T-helper 9 cell (primary cell): ENCODE measurements at regions not wholly inside any gene's neighbourhood (a gene's known extent, or its start where the extent isn't known, plus 50 kb on each side); places are given as distances from the start of the nearest gene placed in this dataset.

Experiments
- DNase-seq: peaks from one replicate; pipeline ENCODE4 v3.0.0-alpha.2; 2020

- DNase-seq = no peak
Observed at GRCh38 chr20:61037498-61037897, 214.6 kb upstream of the CDH4 start.

- no peak for DNase-seq
Observed at GRCh38 chr20:61041481-61041880, 210.6 kb upstream of the CDH4 start.

- DNase-seq = no peak
Observed at GRCh38 chr20:61042506-61043385, 209.3 kb upstream of the CDH4 start.

GRCh38 chr20:61043681-61044080 lies 208.4 kb upstream of the CDH4 start:
- DNase-seq = no peak

DNA sequence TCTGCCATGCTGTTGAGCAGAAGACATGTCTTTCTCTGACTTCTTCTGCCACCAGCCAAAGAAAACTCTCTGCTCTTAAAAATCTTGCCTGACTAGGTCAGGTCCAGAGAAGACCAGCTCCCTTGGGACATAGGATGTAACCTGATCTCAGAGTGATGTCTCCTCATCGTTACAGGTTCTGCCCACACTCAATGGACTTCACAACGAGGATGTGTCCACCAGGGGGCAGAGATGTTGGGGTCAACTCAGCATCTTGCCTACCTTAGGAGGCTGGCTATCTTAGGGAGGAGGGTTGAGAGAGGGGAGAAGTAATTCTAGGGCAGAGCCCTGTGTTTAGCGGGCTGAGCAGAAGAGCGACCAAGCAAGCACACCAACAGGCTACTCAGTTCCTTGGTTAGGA lies 207.6 kb upstream of the CDH4 start:
- no peak for DNase-seq

GRCh38 chr20:61045091-61045490 lies 207.0 kb upstream of the CDH4 start:
- no peak for DNase-seq

DNA sequence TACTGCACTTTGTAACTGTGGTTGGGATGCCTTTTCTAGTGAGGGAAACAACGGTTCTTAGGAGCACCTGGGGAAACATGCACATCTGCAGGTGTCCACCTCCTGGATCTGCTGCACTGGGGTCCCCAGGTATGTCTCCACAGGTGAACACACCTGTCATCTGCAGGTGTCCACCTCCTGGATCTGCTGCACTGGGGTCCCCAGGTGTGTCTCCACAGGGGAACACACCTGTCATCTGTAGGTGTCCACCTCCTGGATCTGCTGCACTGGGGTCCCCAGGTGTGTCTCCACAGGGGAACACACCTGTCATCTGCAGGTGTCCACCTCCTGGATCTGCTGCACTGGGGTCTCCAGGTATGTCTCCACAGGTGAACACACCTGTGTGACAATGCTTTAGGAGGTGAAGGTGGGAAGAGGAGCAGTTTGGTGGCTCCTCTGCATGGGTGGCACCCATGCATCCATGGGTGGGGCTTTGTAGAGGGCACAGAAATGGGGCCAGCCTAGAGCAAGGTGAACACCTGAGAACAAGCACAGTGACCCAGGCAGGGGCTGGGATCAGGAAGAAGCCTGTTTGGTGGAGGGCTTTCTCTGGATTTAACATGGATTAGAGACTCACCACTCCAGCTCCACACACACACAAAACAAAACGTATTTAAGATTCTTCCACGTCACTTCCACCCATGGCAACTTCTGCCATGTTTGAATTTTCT lies 206.0 kb upstream of the CDH4 start:
- DNase-seq = no peak

- DNase-seq = no peak
Observed at GRCh38 chr20:61046721-61047351, 205.2 kb upstream of the CDH4 start.

DNA sequence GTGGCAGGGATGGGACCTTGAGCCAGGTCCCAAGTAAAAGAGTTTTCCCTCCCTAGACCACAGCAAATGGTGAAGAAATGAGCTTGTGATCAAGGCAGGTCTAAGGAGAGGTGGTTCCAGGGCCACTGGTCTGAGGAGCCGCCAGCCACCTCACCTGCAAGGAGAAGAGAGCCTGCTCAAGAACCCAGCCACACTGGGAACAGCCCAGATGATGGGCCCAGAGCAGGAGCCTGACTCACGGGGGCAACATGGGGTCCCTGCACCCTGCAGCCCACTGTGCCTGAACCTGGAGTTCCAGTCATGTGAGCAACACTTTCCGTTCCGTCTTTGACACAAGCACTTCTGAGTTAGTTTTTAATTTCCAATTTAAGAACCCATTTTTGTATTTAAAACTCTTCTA lies 204.5 kb upstream of the CDH4 start:
- DNase-seq = no peak

- DNase-seq = no peak
Observed at GRCh38 chr20:61048302-61048701, 203.8 kb upstream of the CDH4 start.

DNA sequence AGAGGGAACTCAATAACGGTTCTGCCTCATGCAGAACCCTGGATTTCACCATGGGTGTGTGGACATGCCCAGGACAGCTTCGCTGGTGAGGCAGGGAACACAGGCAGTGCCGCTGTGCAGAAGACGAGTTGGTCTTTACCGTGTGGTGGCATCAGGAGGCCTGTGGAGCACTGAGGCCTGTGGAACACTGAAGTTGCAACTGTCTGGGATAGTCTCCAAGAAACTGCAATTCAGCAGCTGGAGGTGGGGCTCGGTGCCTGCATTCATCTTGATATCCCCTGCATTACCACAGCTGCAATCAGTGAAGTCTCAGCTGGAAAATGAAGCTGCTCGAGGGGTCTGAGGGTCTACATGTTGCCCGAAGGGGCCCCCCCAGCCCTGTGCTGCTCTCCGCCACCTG lies 202.4 kb upstream of the CDH4 start:
- DNase-seq = no peak

GRCh38 chr20:61050336-61050890 lies 201.6 kb upstream of the CDH4 start:
- no peak for DNase-seq

GRCh38 chr20:61052195-61052750 lies 199.8 kb upstream of the CDH4 start:
- no peak for DNase-seq

DNA sequence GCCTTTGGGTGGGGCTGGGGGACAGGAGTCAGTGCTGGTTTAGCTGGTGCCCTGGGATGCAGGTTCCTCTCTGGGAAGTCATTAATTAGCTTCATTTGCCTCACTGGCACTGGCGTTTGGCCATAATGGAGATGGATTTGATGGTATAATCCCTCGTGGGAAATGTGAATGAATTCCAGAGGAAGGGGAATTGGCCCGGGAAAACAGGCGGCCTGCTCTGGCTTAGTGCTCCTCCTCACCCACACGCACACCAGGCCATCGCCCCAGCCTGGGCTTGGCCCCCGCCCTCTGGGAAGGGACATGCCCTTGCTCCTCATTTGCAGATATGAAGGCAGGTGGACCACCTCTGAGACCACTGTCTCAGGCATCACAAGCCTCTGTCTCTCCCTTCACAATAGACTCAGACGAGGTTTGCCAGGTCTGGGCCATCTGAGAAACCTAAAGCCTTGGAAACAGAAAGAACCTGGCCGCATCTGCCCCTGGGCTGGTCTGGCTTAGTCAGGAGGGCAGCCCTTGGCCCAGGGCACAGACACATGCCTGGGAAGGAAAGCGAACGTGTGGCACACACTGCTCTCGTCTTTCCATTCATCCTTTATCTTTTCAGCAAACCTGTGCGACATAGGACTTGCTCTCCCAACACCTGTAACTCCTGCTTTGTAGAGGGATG lies 199.2 kb upstream of the CDH4 start:
- no peak for DNase-seq

DNA sequence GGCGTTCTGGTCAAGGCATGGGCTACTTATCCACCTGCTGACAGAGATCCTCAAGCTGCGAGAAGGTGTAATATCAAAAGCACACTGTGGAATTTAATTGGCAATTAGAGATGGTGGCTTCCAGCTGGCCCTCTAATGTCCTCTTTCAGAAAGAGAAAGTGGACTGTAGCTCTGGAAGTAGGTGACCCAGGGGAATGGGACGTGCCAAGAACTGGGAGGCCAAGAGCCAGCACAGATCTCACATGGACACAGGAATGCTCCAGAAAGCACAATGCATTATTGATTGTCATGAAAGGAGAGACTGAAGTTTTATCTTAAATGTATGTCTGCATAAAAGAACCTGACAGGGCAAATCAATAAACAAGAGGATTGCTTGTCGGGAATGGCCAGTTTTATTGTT lies 198.6 kb upstream of the CDH4 start:
- no peak for DNase-seq

DNA sequence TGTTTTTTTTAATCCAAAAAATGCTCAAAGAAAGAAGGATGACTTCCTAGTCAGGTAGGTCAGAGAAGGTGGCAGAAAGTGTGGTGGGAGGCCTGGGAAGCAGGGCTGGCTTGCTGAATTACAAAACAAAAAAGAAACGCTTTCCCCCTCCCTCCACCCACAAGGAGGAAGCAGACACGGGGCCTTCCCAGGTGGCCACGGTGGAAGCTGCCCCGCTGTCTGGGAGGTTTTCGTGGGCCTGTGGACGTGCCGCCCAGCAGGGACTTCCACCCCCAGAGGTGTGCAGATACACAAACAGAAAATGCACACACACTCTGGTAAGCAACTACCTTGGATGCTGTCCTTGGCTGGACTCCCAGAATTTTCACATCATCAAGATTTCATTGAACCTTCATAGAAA lies 198.2 kb upstream of the CDH4 start:
- no peak for DNase-seq

DNA sequence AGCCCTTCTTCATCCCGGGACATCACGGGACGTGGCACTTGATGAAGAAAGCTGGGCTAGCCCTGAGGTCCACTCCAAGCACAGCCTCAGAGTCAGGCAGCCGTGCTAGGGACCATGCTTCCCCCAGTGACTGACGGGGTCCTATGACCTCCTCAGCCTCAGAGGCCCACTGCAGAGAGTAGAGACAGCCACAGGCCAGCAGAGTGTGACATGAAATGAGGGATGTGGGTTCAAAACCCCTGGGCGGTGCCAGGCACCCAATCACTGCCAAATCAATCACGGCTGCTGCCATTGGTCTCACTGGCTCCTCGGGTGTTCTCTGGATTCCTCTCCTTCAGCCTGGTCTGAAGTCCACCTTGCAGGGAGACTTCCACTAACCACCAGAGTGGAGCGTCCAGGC lies 197.7 kb upstream of the CDH4 start:
- DNase-seq = no peak

- DNase-seq = no peak
Observed at GRCh38 chr20:61055180-61056010, 196.7 kb upstream of the CDH4 start.

DNA sequence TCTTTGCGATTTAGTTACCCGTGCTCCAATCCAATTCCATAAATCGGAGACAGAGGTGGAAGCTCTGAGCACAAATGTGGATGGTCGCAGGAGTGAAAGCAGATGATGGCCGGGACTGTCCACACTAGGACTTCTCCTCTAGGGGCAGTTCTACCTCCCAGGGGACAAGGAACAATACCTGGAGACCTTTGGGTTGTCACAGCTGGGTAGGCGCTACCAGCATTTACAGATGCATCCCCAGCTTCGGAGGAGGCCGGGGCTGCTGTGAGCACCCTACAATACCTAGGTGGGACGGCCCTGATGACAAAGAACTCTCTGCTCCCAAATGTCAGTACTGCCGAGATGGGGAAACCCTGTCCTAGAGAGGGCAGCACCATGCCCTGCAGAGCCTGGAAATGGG lies 195.9 kb upstream of the CDH4 start:
- no peak for DNase-seq

DNA sequence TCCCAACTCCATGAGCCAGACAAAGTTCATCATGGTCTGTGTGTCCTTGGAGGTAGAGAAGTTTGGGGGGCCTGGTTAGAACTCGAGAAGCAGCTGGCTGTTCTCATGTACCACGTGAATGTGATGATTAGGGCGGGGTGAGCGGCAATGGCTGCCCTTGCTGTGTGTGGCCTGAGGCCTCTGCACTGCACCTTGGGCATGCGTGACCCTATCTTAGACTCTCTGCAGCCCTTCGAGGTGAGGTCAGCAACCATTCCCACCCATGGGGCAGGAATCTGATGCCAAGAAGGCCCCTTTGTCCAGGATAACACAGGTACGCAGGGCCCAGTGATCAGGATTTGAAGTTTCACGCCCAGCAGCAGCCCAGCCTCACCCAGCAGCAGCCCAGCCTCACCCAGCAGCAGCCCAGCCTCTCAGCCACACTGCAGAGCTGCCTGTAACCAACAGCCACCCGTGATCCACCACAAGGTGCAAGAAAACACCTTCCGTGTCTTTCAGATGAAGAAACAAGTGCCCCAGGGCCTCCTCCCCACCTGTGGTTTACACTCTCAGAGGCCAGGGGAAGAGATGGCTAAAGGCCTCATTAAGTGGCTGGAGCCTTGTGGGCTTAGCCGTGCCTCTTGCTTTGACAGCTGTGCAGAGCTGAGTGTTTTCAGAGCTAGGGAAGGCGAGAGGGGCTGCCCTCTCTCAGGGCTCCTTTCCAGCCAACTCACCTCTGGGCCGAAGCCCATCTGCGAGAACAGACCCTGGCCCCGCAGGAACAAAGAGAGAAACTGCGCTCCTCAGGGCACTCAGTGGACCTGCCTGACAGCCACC lies 195.2 kb upstream of the CDH4 start:
- no peak for DNase-seq
